GM23338 (cell line): ENCODE measurements at regions not wholly inside any gene's neighbourhood (a gene's known extent, or its start where the extent isn't known, plus 50 kb on each side); places are given as distances from the start of the nearest gene placed in this dataset.

ENCODE experiments used
- ATAC-seq: fragments of 200-7000 bp; cut with Tn5 transposase; 3 replicates; pipeline ENCODE4 v1.9.1; 2020
- DNase-seq: peaks from one replicate; pipeline ENCODE4 v3.0.0-alpha.2; 2015; ENCODE audit warnings: low spot score
- H2AFZ ChIP-seq: fragments of 200-600 bp; sonication (generic); 2 replicates; pipeline ENCODE4 v1.8.0; 2016; ENCODE audit warnings: antibody characterized with exemption, mild to moderate bottlenecking, moderate library complexity
- H3F3A ChIP-seq: fragments of 200-600 bp; sonication (generic); replicated peaks from 2 replicates; pipeline ENCODE4 v1.8.0; 2017; ENCODE audit warnings: antibody characterized with exemption, mixed run types, low read depth
- H3K27ac ChIP-seq: fragments of 200-600 bp; sonication (generic); 2 replicates; pipeline ENCODE4 v1.6.1; 2016; ENCODE audit warnings: low read depth
- H3K27me3 ChIP-seq: fragments of 200-600 bp; sonication (generic); 2 replicates; pipeline ENCODE4 v1.8.0; 2016; ENCODE audit warnings: mild to moderate bottlenecking, mixed run types, moderate library complexity; ENCODE audit not compliant: insufficient read depth
- H3K36me3 ChIP-seq: fragments of 200-600 bp; sonication (generic); 2 replicates; pipeline ENCODE4 v1.8.0; 2016; ENCODE audit warnings: mild to moderate bottlenecking; ENCODE audit not compliant: insufficient read depth
- H3K4me1 ChIP-seq: fragments of 200-600 bp; sonication (generic); 2 replicates; pipeline ENCODE4 v1.8.0; 2016; ENCODE audit warnings: mild to moderate bottlenecking, moderate library complexity; ENCODE audit not compliant: insufficient read depth
- H3K4me2 ChIP-seq: fragments of 200-600 bp; sonication (generic); 2 replicates; pipeline ENCODE4 v1.7.1; 2017; ENCODE audit warnings: mixed run types
- H3K4me3 ChIP-seq: fragments of 200-600 bp; sonication (generic); 2 replicates; pipeline ENCODE4 v1.6.1; 2016; ENCODE audit warnings: mixed run types
- H3K79me2 ChIP-seq: fragments of 200-600 bp; sonication (generic); replicated peaks from 2 replicates; pipeline ENCODE4 v1.8.0; 2017; ENCODE audit warnings: mild to moderate bottlenecking; ENCODE audit not compliant: insufficient read depth
- H3K9me2 ChIP-seq: fragments of 200-600 bp; sonication (generic); 2 replicates; pipeline ENCODE4 v1.8.0; 2017; ENCODE audit not compliant: insufficient read depth
- H4K20me1 ChIP-seq: fragments of 200-600 bp; sonication (generic); replicated peaks from 2 replicates; pipeline ENCODE4 v1.8.0; 2017; ENCODE audit warnings: mild to moderate bottlenecking; ENCODE audit not compliant: insufficient read depth
- H3K27ac Mint-ChIP-seq: 2 replicates; pipeline ENCODE4 v1.8.0; 2020; ENCODE audit warnings: inconsistent platforms, mild to moderate bottlenecking, moderate library complexity, mixed read lengths
- H3K27me3 Mint-ChIP-seq: 3 replicates; pipeline ENCODE4 v1.8.0; 2022; ENCODE audit warnings: low read depth, mild to moderate bottlenecking, moderate library complexity, mixed read lengths, inconsistent platforms; ENCODE audit not compliant: insufficient read depth, poor library complexity
- H3K36me3 Mint-ChIP-seq: 3 replicates; pipeline ENCODE4 v1.8.0; 2021; ENCODE audit warnings: low read depth, mild to moderate bottlenecking, inconsistent platforms, moderate library complexity, mixed read lengths
- H3K4me1 Mint-ChIP-seq: 3 replicates; pipeline ENCODE4 v1.8.0; 2020; ENCODE audit warnings: mild to moderate bottlenecking, inconsistent platforms, mixed read lengths
- H3K4me3 Mint-ChIP-seq: 3 replicates; pipeline ENCODE4 v1.8.0; 2021; ENCODE audit warnings: moderate library complexity, mild to moderate bottlenecking, inconsistent platforms, mixed read lengths
- H3K9me3 Mint-ChIP-seq: 3 replicates; pipeline ENCODE4 v1.8.0; 2020; ENCODE audit warnings: moderate library complexity, mild to moderate bottlenecking, inconsistent platforms, mixed read lengths
- CREB1 ChIP-seq: fragments of 250-450 bp; sonication (Bioruptor Pico); IDR thresholded peaks from 2 replicates; pipeline ENCODE4 v1.5.0; 2020; ENCODE audit warnings: low read depth, mild to moderate bottlenecking, moderate library complexity
- CTCF ChIP-seq, 2 experiments: fragments of 200-600 bp in 1 of 2; sonication (generic) in 1 of 2; conservative IDR thresholded peaks; 2 replicates each; pipeline versions ENCODE4 v1.5.1 to v1.6.1; 2016 to 2017; ENCODE audit warnings: antibody characterized with exemption in 2 of 2, low read depth in 2 of 2, mild to moderate bottlenecking in 2 of 2, moderate library complexity in 1 of 2
- ETS1 ChIP-seq: IDR thresholded peaks from 2 replicates; pipeline ENCODE4 v1.6.1; 2016; ENCODE audit warnings: antibody characterized with exemption
- EZH2 ChIP-seq: fragments of 200-600 bp; sonication (generic); IDR thresholded peaks from one replicate; pipeline ENCODE4 v1.8.0; 2017; ENCODE audit warnings: antibody characterized with exemption, mild to moderate bottlenecking, low read depth; ENCODE audit not compliant: unreplicated experiment
- EZH2phosphoT487 ChIP-seq: fragments of 200-600 bp; sonication (generic); IDR thresholded peaks from one replicate; pipeline ENCODE4 v1.8.1; 2018; ENCODE audit warnings: antibody characterized with exemption; ENCODE audit not compliant: unreplicated experiment
- JUNB ChIP-seq: IDR thresholded peaks from one replicate; pipeline ENCODE4 v1.6.1; 2016; ENCODE audit warnings: antibody characterized with exemption; ENCODE audit not compliant: unreplicated experiment
- NANOG ChIP-seq: IDR thresholded peaks from 2 replicates; pipeline ENCODE4 v1.6.1; 2016; ENCODE audit warnings: antibody characterized with exemption, borderline replicate concordance
- POLR2AphosphoS5 ChIP-seq: IDR thresholded peaks from 2 replicates; pipeline ENCODE4 v1.6.1; 2016; ENCODE audit warnings: antibody characterized with exemption, low read depth
- REST ChIP-seq: IDR thresholded peaks from one replicate; pipeline ENCODE4 v1.6.1; 2018; ENCODE audit warnings: antibody characterized with exemption; ENCODE audit not compliant: unreplicated experiment
- STAT1 ChIP-seq: IDR thresholded peaks from one replicate; pipeline ENCODE4 v1.6.1; 2016; ENCODE audit warnings: antibody characterized with exemption; ENCODE audit not compliant: unreplicated experiment
- ZNF114 ChIP-seq: fragments of 250-450 bp; sonication (Bioruptor Pico); IDR thresholded peaks from 2 replicates; pipeline ENCODE4 v1.5.0; 2020; ENCODE audit warnings: mild to moderate bottlenecking, moderate library complexity
- ZNF331 ChIP-seq: fragments of 250-450 bp; sonication (Bioruptor Pico); IDR thresholded peaks from 2 replicates; pipeline ENCODE4 v1.5.0; 2020; ENCODE audit warnings: low read depth, mild to moderate bottlenecking, moderate library complexity
- ZNF462 ChIP-seq: fragments of 250-450 bp; sonication (Bioruptor Pico); IDR thresholded peaks from 2 replicates; pipeline ENCODE4 v1.5.0; 2020; ENCODE audit warnings: mild to moderate bottlenecking, moderate library complexity

GRCh38 chr1:98172578-98172977, 251.7 kb upstream of the DPYD start:
- H3K36me3 ChIP-seq: no peaks in the 10 kb centered on the region

More at GRCh38 chr1:98172578-98172977, 251.7 kb upstream of the DPYD start:
- Mint-ChIP-seq H3K4me1 (0 out of 3 replicates have a peak, but pooled peaks cover 3% of the 10 kb centered on the region), H3K27me3 (peaks cover 1% of the 10 kb centered on the region), H3K4me3 (no peak overlapping the region), H3K9me3 (no peaks in the 10 kb centered on the region), H3K36me3 (no peaks in the 10 kb centered on the region), H3K27ac (no peak overlapping the region)
- Histone ChIP-seq H4K20me1 (no peaks in the 10 kb centered on the region), H3F3A (no peaks in the 10 kb centered on the region), H3K79me2 (no peaks in the 10 kb centered on the region), H2AFZ (no peak overlapping the region), H3K4me3 (no peak overlapping the region), H3K4me1 (no peaks in the 10 kb centered on the region), H3K27me3 (no peaks in the 10 kb centered on the region), H3K27ac (no peak overlapping the region), H3K4me2 (no peak overlapping the region), H3K9me2 (no peaks in the 10 kb centered on the region)
- TF ChIP-seq EZH2phosphoT487: no peak
- no peak for TF ChIP-seq JUNB
- TF ChIP-seq CREB1: no peak
- TF ChIP-seq ZNF114 (CRISPR knock-in tag): no peak
- no peak for TF ChIP-seq ZNF331
- TF ChIP-seq NANOG: no peak
- TF ChIP-seq POLR2AphosphoS5: no peak
- no peak for TF ChIP-seq REST
- TF ChIP-seq CTCF (conservative IDR thresholded peaks at IDR 0.05; ENCODE audit: low read depth in 2 of 2): no peak
- TF ChIP-seq ZNF462 (CRISPR knock-in tag): no peak
- TF ChIP-seq ETS1: no peak
- no peak for TF ChIP-seq STAT1
- no peak for TF ChIP-seq EZH2
- no peak for DNase-seq
- no peak for ATAC-seq
